Activated CD4-positive, CD25-positive, alpha-beta regulatory T cell treated with anti-CD3 and anti-CD28 coated beads, Interleukin-2, amount 50 U/mL, for 72 hours (primary cell): ENCODE measurements at regions not wholly inside any gene's neighbourhood (a gene's known extent, or its start where the extent isn't known, plus 50 kb on each side); places are given as distances from the start of the nearest gene placed in this dataset.
A peak's percentile ranks its signal among the peaks of the same experiment; 100 is the strongest.

Experiments
- DNase-seq: peaks from one replicate; pipeline ENCODE4 v3.0.0; 2021

DNA sequence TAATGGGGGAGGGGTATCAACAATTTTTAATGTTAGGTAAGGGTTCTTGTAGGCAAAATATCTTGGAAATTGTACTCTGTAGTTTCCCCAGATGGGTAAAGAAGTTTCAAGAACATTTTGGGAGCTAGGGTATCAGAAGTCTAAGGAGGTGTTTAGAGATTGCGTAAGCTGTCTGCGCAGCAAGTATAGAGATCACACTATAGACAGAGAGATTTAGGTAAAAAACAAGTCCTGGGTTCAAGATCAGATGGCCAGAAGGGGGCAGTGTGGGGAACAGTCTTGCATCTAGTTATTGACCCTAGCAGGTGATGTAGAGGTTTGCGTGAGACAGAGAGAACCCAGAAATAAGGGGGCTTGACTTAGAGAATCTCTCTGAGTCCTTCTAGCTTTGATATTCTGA lies 80.8 kb downstream of the S1PR1 start:
- no peak for DNase-seq

DNA sequence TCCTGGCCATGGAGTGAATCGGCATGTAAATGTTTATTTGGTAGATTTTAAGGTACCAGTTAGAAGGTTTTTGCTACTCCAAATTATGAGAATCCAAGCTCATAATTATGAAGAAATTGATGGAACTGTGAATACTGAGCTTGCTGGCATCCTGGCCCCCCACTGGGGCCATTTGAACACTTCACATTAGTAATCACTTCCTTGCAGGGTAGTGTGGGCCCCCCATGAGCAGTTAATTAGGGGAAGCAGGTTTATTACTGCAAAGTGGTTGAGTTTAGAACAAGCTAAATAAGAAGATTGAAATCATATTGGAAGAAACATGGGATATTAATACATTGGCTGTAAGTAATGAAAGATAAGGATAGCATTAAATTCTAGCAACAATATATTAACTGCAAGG lies 86.7 kb downstream of the S1PR1 start:
- DNase-seq = no peak

DNA sequence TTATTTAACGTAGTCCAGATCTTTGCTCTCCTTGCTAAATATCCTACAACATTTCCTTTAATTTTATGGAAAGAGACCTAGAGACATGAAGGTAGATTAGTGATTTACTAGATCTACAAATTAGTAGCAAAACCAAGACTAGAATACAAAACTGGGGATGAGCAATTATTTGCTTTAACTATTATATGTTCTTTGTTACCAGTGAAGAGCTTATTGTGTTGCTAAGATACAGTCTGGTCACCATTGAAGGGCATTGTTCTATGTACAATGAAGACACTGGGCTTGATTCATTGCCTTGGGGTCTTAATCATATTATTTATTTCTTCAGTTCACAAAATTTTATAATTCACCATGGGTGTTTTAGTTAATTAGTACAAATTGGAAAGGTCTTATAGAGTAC lies 88.3 kb downstream of the S1PR1 start:
- DNase-seq = no peak

DNA sequence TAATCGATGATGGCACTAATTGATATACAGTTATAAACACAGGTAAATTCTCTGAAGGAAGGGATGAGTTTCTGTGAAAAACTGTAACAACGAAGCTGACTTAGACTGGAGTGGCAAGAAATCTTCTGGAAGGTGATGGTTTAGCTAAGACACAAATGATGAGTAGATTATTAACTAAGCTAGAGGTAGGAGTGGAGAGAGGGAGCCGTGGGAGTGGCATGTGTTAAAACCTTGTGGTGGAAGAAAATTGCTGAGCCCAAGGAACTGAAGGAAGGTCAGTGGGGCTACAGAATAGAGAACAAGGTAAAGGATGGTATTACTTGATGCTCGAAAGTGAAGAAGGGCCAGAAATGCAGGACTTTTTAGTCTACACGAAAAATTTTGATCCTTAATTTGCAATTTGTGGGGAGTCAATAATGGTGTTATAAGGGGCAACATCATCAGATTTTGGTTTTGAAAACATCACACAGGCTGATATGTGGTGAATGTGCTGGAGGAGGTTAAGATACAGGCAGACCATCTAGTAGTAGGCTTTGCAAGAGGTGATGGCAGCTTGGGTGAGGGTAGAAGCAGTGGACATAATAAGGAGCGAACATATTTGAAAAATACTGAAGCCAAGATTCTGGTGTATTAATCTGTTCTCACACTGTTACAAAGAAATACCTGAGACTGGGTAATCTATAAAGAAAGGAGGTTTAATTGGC lies 93.8 kb downstream of the S1PR1 start:
- no peak for DNase-seq

DNA sequence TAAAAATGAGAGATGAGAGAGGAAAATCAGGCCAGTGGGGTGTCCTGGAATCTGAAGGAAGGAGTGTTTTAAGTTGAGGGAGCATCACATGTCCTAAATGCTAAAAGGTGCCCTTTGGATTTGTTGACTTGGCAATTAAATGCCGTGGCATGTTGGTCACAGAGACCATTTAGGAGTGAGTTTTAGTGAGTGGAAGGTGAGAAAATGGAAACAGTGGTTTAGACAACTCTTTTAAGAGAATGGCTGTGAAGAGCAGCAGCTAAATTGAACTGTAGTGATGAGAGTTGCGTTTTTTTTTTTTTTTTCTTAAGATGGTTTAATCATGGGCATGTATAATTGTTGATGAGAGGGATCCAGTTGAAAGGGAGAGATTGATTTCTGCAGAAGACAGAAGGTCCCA lies 95.0 kb downstream of the S1PR1 start:
- DNase-seq = no peak

DNA sequence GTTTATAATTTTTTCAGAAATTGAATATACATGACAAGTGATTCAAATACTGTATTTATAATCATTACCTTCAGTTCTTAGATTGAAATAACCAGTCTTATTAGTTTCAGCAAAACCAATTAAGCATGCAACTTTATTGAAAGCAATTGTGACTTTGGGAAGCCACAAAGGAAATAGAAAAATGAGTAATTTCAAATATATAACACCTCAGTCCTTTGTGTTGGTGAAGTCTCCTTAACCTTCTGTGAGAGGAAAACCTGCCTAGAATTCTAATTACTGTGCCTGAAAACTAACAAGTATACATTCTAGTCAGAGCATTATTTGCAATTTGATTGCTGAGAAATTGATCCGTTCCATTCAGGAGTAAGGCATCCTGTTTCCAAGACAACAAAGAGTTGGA lies 95.8 kb downstream of the S1PR1 start:
- no peak for DNase-seq

DNA sequence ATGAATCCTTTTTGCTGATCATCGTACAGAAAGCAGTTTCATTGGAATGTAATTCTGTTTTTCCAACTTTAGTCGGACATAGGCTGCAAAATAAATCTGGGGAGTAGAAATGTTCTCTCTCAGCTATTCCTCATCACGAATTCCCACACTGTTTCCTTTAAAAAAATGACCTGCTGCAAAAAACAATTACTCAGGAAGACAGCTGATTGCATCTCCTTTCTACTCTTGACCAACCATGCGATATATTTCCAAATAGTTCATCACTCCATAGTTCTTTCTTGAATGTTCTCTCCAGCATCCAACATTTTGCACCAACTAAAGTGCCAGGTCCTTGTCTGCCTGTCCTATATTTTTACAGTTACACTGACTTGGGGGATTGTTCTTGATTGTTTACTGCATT lies 96.4 kb downstream of the S1PR1 start:
- DNase-seq = no peak

DNA sequence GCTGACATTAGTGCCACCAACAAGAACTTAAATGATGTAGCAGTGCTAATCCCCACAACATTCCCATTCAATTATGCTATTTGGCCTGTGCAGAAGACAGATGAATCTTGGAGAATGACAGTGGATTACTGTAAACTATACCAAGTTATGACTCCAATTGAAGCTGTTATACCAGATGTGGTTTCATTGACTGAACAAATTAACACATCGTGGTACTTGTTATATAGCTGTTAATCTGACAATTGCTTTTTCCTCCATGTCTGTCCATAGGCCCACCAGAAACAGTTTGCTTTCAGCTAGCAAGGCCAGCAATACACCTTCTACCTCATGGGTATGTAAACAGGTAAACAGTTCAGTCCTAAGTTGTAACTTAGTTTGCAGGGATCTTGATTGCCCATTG lies 101.1 kb downstream of the S1PR1 start:
- no peak for DNase-seq

DNA sequence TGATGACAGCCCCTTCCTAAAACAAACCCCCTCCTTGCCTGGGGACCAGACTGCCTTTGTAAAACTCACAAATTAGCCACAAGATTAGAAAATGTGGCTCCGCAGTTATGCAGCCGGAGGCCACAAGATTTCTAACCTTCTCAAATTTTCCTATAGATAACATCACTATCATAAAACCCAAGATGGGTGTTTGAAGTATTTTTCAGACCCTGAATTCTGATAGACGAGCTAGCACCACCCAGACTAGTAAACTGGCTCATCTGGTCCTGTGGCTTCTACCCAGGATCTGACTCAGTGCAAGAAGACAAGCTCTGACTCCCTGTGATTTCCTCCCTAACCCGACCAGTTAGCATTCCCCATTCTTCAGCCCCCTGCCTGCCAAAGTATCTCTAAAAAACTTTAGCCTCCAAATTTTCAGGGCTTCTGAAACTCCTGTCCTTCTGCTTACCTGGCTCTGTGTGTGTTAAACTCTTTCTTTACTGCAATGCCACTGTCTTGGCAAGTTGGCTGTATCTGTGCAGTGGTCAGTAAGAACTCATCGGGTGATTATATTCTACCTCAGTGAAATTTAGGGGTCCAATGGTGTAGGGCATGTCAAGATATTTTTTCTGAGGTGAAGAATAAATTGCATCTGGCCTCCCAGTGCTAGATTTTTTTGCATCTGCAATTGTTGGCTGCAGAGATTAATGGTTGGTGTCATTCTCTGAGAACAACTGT lies 102.1 kb downstream of the S1PR1 start:
- no peak for DNase-seq

DNA sequence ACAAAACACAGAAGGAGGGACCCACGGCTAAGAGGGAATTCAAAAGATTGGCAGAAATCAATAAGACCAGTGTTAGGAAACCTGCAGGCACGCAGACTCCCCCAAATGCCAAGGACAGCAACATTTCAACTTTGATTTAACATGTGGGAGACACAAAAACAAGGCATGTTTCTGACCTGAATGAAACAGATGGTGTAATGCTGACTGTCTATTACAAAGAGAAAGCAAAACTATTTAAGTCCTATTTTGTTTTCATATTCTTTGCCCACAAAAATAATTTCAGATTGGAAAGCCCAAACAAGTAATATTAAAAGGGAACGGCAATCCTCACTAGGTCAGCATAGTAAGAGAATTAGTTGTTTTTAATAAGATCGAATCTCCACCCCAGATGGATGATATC lies 107.9 kb downstream of the S1PR1 start:
- DNase-seq = no peak

DNA sequence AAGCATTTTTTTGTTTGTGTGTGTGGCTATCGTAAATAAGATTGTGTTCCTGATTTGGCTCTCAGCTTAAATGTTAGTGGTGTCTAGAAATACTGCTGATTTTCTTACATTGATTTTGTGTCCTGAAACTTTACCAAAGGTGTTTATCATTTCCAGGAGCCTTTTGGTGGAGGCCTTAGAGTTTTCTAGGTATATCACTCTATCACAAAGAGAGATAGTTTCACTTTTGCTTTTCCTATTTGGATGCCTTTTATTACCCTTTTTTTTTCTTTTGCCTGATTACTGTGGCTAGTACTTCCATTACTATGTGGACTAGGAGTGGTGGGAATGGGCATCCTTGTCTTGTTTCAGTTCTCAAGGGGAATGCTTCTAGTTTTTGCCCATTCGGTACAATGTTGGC lies 109.6 kb downstream of the S1PR1 start:
- DNase-seq = no peak

DNA sequence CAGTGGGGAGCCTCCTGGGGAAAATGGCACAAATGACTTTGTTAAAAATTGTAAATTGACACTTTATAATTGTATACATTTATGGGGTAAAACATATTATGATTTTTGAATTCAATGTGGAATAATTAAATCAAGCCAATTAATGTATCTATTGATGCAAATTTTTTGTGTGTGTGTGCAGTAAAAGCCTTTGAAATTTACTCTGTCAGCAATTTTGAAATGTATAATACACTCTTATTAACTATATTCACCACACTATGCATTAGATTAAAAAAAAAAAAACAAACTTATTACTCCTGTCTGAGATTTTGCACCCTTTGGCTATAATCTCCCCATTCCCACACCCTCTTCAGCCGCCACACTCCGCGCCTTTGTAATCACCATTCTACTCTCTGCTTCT lies 119.2 kb downstream of the S1PR1 start:
- no peak for DNase-seq

DNA sequence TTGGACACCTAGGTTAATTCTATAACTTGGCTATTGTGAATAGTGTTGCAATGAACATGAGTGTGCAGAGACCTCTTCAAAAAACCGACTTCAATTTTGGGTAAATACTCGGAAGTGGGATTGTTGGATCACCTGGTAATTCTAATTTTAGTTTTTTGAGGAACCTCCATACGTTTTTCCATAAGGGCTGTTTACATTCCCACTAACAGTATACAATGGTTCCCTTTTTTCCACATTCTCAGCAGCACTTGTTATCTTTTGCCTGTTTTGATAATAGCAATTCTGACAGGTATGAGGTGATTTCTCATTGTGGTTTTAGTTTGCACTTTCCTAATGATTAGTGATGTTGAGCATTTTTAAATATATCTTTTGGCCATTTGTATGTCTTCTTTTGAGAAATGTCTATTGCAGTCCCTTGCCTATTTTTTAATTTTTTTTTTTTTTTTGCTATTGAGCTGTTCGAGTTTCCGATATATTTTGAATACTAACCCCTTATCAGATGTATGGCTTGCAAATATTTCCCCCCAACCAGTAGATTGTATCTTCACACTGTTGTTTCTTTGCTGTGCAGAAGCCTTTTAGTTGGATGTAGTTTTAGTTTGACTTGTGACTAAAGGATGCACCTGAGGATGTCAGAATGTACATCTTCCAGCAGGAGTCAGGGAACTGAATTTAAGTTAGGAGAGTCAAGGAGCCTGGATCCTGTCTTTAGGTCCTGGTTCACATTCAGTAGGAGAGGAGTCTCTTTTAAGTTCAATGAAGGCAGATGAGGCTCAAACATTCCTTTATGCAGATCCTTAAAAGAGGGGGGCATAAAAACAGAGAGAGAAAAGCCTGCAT lies 120.0 kb downstream of the S1PR1 start:
- no peak for DNase-seq

DNA sequence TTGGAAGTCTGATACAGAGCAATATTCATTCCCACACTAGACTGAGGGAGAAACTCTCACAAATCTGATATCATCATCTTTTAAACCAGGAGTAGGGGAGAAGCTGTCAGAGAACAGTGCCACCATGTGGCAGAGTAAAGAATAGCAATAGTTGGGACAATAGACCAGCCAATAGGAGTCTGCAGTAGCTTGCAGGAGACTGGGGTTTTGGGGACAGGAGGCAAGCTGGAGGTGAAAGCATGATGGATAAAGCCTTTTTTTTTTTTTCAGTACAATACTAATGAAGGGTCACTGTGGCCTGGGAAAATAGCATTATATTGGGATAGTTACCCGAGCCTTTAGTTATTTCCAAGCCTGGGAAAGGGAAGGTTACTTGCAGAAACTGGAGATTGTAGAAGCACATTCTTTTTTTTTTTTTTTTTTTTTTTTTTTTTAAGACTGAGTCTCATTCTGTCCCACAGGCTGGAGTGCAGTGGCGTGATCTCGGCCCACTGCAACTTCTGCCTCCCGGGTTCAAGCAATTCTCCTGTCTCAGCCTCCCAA lies 120.7 kb downstream of the S1PR1 start:
- DNase-seq = peak; percentile 56

DNA sequence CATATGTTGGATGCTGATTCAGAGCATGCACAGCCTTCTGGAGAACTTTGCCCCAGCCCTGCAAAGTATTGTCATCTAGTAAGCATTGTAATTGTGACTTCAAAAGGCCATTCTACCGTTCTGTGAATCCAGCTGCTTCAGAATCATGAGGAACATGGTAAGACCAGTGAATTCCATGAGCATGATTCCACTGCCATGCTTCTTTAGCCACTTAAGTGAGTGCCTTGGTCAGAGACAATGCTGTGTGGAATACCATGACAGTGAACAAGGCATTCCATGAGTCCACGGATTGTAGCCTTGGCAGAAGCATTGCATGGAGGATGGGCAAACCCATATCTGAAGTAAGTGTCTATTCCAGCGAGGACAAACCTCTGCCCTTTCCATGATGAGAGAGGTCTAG lies 123.7 kb downstream of the S1PR1 start:
- DNase-seq = no peak

DNA sequence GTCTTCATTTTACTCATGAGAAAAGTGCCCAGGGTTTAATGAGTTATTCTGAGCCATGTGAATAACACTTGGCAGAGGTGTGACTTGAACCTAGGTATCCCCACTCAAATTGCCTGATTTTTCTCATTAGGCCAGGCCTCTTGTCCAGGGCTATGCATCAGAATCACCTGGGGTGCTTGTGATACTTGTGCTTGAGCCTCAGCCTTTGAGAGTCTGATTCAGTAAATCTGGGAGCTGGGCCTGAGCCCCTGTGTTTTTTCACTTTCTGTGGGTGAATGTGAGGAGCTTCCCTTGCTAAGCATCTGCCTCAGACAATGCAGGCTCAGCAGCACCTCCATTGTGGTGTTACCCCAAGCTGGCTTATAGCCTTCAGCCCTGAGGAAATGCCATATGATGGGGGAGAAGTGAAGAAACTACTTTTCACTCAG lies 127.1 kb downstream of the S1PR1 start:
- DNase-seq = no peak

DNA sequence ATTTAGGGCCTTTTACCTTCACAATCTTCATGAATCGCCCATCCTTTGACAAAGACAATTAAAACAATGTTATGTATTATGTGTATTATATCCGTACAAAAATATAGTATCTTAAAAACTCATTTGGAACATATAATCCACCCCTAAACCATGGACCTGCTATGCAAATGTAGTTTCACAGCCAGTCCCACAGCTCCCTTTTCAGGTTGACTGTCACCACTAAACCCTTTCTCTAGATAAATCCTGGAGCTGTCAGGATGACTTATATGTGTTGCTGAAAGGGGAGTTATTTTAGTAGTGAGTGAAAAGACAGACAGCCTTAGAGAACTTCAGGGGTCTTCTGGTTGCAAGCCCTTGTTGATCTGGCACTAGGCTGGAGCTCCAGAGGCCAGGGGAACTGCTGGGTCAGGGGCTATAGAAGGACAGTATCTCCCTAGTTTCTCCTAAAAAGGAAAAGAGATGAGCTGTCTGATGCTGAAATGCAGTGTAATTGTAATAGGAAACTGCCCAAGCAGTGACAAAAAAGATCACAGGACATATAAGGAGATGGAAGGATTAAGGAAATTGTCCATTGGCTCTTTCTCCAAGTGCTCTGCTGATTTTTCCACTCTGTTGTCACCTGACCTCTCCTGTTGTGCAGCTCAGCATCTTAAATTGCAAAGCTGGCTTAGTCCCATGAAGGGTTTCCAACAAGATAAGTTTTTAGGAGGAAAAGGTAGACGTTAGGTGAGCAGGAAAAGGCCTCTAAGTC lies 127.7 kb downstream of the S1PR1 start:
- no peak for DNase-seq

DNA sequence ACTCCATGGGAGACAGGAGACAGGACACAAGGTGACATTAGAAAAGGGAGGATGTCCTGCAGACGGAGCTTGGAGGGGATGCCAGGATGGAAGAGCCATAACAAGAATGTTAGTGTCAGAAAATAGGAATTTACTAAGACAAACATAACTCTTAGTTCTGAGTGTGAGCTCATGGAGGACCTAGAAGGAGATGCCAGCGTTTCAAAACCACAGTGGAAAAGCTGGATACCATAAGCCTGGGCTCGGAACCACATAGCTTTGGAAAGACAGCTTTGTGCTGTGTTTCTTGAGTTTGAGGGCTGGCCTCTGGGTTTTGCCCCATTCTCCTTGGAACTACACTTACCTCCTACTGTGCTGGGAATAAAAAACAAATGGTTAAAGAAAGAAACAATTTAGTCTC lies 128.4 kb downstream of the S1PR1 start:
- no peak for DNase-seq

DNA sequence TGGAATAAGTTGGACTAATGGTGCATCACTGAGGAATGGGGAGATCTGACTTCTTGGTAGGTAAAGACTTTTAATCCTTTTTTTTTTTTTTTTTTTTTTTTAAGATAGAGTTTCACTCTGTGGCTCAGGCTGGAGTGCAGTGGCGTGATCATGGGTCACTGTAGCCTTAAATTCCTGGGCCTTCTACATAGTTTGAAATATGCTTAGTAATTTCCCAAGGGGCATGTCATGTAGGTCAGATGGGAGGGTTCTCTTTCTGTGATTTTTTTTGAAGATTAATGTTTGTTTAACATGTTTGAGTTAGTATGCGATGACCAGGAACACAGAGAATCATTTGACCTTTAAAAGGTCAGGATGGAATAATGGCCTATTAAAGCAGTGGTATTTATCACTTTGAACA lies 129.1 kb downstream of the S1PR1 start:
- no peak for DNase-seq

DNA sequence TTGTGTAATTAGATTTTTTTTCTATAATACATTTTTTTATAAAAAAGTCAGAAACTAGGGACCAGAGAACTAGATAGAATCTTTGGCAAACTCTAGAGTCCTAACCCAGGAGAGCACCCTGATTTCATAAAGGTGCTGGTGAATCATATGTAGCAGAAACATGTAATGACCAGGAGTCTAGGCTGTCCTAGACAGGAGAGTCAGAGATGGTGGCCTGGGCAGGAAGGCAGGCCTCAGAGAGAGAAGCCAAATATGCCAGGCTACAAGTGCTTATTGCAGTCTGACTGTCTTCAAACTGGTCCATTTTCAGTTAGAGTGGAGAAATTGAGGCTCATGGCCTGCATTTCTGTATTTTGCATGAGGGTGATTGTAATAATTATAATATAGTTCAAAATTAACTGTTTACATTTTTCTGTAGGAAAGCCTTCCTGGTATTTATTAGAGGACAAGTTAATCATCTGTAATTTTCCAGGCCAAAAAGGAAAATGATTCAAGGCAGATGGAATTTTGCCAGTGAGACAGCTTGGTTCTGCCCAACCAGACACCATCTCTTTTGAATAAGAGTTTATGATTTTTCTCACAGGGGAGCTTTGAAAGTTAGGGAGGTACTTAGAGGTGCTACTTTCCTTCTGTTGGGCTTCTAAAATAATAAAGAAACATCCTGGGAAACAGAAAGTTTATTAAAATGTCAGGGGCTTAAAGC lies 129.8 kb downstream of the S1PR1 start:
- no peak for DNase-seq

DNA sequence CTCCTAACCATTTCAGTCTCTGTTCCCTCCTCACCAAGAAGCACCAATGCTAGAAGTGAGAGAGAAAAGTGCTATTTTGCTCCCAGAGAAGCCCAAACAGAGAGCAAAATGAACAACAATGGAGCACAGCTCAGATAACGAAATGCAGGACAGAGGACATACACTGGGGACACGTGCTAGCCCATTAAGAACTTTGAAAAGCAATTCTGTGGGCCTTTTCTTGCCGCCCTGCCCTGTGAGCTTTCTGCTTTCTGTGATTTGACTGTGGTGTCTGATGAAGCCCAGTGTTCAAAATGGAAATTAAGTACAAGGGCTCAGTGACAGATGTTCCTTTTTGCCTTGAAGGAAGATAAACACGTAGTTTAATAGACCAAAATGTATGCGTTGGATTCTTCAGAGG lies 130.8 kb downstream of the S1PR1 start:
- DNase-seq = no peak

DNA sequence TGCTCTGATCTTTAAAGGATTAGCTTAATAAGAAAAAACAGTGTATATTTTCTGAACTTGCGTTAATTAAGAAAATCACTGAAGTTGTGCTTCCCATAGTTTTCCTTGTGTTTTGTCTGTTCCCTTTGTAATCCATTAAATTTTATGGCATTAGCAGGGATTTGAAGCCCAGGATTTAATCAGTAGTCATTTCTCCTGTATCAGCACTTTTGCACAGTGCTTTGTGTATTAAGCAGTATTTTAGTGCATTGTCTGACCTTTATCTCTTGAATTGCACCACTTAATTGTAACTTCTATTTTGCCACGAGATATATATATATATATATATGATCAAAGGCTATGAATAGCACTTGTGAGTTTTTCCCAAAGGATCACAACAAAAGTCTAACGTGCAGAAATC lies 133.7 kb downstream of the S1PR1 start:
- no peak for DNase-seq
